Ureter (tissue), 1 donor: ENCODE measurements at regions not wholly inside any gene's neighbourhood (a gene's known extent, or its start where the extent isn't known, plus 50 kb on each side); places are given as distances from the start of the nearest gene placed in this dataset.

Experiments
- DNase-seq: peaks from one replicate; pipeline ENCODE4 v3.0.0-alpha.2; 2020; ENCODE audit warnings: low spot score
- donor health status: DM: yes; HTN: yes; CAD: no.

GRCh38 chr14:36465178-36465577, 54.9 kb downstream of the NKX2-1 start:
- DNase-seq = no peak

GRCh38 chr14:36462890-36463289, 57.1 kb downstream of the NKX2-1 start:
- no peak for DNase-seq

- no peak for DNase-seq
These were observed 64.8 kb downstream of the NKX2-1 start for GRCh38 chr14:36455241-36455627.

GRCh38 chr14:36454599-36455240, 65.3 kb downstream of the NKX2-1 start:
- DNase-seq = no peak

DNA sequence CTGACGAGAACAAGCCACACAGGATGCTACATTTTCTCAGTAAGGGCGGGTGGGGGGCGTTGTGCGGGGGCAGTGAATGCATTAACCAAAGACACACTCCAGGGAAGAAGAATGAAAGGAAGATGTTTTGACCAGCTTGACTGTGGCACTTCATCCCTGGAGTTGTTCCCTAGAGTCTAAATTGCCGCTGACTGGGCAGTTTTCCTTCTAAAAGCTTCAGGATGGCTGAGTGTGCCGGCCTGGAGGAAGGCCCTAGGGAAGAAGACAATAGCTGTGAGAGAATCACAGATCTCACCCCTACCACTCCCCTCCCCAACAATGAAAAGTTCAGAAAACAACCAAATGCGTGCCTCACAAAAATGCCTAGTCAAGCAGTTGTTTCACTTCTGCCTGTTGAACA, 67.2 kb downstream of the NKX2-1 start:
- DNase-seq = no peak

GRCh38 chr14:36451310-36452065, 68.5 kb downstream of the NKX2-1 start:
- DNase-seq = no peak

GRCh38 chr14:36450550-36450949, 69.5 kb downstream of the NKX2-1 start:
- DNase-seq = no peak

DNA sequence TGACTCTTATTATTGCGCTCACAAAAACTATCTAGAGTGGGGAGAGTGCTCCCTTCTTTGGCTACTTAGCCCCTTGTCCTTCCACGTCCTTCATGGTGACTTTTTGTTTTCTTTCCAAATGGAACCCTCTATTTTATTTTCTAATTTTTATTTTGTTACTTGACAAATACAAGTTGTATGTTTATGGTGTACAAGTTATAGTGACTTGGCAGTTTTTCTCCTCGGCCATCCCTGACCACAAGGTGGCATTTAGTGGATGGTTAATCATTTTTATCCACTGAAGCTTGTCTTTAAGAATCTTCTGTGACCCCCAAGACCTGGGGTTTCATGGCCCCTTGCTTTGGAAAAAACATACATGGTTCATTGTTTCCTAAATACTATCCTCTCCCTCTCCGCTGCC, 70.1 kb downstream of the NKX2-1 start:
- DNase-seq = no peak

- DNase-seq = no peak
These were observed 76.7 kb downstream of the NKX2-1 start for GRCh38 chr14:36443374-36443773.

- DNase-seq = no peak
These were observed 77.2 kb downstream of the NKX2-1 start for GRCh38 chr14:36442824-36443241.

- no peak for DNase-seq
These were observed 78.7 kb downstream of the NKX2-1 start for GRCh38 chr14:36441283-36441682.

DNA sequence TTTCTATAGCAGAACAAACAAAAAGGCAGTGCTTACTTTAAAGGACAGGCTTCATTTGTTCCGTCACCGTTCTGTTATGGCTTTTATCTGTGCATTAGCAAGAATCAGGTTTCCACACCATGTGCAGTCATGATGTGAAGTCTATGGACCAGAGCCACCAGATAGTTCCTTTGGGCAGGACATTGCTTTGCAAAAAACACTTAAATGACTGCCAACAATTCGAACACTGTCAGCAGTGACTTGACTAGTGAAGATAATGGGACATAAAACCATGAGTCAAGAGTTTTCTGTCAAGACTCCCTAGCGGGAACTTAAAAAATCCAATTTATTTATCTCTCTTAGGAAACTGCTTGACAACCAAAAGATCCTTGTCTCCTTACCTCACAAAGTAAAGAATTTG, 80.3 kb downstream of the NKX2-1 start:
- no peak for DNase-seq

GRCh38 chr14:36438883-36439282, 81.1 kb downstream of the NKX2-1 start:
- no peak for DNase-seq

GRCh38 chr14:36430662-36431084, 89.4 kb downstream of the NKX2-1 start:
- DNase-seq = no peak

GRCh38 chr14:36430169-36430568, 89.9 kb downstream of the NKX2-1 start:
- no peak for DNase-seq

GRCh38 chr14:36429692-36430091, 90.3 kb downstream of the NKX2-1 start:
- DNase-seq = no peak

GRCh38 chr14:36428350-36428749, 91.7 kb downstream of the NKX2-1 start:
- DNase-seq = no peak

GRCh38 chr14:36426836-36427235, 93.2 kb downstream of the NKX2-1 start:
- no peak for DNase-seq

- no peak for DNase-seq
These were observed 93.9 kb downstream of the NKX2-1 start for GRCh38 chr14:36426113-36426512.

- no peak for DNase-seq
These were observed 95.4 kb downstream of the NKX2-1 start for GRCh38 chr14:36424478-36425102.

DNA sequence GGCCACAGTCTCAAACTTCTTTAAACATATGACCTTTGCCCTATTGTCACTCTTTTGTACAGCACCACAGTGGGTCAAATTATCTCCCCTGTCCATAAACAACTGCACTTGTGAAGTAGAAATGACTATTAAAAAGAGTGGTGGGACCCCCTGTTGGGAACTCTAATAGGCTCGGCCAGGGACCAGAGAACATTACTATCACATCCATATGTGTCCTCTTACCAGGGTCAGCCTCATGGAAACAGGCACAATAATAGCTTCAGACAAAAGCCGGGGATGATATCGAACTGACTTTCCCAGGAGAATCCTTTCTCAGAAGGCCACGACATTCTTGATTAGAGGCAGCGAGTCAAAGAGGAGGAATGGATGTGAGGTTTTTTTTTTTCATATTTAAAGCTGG, 96.6 kb downstream of the NKX2-1 start:
- DNase-seq = no peak

GRCh38 chr14:36420149-36420687, 99.8 kb upstream of the MBIP start:
- no peak for DNase-seq

DNA sequence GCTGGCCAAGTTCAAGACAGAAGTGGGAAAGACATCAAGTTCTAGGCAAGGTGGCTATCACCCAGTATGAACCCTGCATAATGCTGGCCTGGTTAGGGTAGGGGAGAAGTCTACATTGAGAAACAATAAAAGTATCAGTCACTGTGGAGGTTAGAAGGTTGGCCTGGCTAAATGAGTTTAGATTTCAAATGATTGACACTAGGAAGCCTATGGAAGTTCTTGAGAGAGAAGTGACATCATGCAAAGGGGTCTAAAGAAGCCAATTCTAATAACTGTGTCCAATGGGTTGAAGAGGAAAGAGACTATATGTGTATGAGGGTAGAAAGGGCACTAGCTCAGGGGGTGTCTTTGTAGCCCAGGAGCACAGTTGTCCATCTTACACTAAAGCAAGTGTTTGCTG, 98.5 kb upstream of the MBIP start:
- no peak for DNase-seq
